T-helper 22 cell (primary cell): ENCODE measurements at regions not wholly inside any gene's neighbourhood (a gene's known extent, or its start where the extent isn't known, plus 50 kb on each side); places are given as distances from the start of the nearest gene placed in this dataset.

ENCODE experiments used
- DNase-seq: peaks from one replicate; pipeline ENCODE4 v3.0.0-alpha.2; 2020; ENCODE audit warnings: low read depth

- DNase-seq, result no peak
Measured at GRCh38 chr4:11483046-11483445, 54.4 kb upstream of the HS3ST1 start.

DNA sequence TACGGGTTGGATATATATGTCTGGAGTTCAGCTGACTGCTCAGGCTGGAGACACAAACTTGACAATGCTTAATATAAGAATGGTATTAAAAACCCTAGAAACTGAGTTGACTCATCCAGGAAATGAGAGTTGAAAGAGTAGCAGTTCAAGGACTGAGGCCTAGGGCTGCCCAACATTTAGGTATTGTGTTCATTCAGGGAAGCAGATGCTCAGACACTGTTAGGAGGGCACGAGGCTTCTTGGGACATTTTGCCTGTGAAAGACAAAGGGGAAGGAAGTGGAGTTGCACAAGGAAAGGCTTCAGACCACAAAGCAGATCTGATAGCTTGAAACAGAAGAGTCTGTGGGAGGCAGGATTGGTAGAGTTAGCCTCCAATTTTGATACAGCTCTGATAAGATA lies 52.0 kb upstream of the HS3ST1 start:
- no peak for DNase-seq
